BJ (cell line): ENCODE measurements at regions not wholly inside any gene's neighbourhood (a gene's known extent, or its start where the extent isn't known, plus 50 kb on each side); places are given as distances from the start of the nearest gene placed in this dataset.

Experiments
- CTCF ChIA-PET: fragments of 350-600 bp; formaldehyde crosslinking; extraction: SDS; loops from one replicate; lab custom pipeline; 2021; ENCODE audit warnings: antibody characterized with exemption, inconsistent platforms; lab: Yijun Ruan, JAX
- POLR2A ChIA-PET: fragments of 300-600 bp; sonication (Branson Sonifier 250); formaldehyde crosslinking; extraction: SDS; loops from one replicate; lab custom pipeline; 2021; ENCODE audit warnings: antibody characterized with exemption; lab: Charles Lee
- DNase-seq: peaks from one replicate; pipeline ENCODE4 v3.0.0-alpha.2; 2011; ENCODE audit warnings: low read depth
- H3K27me3 ChIP-seq: 2 replicates; pipeline ENCODE4 v1.6.0; 2011; ENCODE audit warnings: low read length; ENCODE audit not compliant: control insufficient read depth, insufficient read depth
- H3K36me3 ChIP-seq: 2 replicates; pipeline ENCODE4 v1.5.1; 2011; ENCODE audit warnings: low read length; ENCODE audit not compliant: control insufficient read depth, insufficient read depth
- H3K4me3 ChIP-seq: 2 replicates; pipeline ENCODE4 v1.5.1; 2011; ENCODE audit warnings: low read depth, mild to moderate bottlenecking, control low read depth, low read length
- CTCF ChIP-seq: IDR thresholded peaks from 2 replicates; pipeline ENCODE4 v1.5.1; 2011; ENCODE audit warnings: low read depth, mild to moderate bottlenecking, control low read depth, inconsistent platforms, low read length, moderate library complexity; ENCODE audit not compliant: insufficient read depth

- H3K36me3 ChIP-seq = no peaks in the 10 kb centered on the region
- POLR2A ChIA-PET = no interaction called here
- peaks cover 13% of the 10 kb centered on the region for H3K27me3 ChIP-seq
- no peak for TF ChIP-seq CTCF
- CTCF ChIA-PET = interaction anchor here (0.7 kb wide), 1 partner anchor 17 kb away, joined by 3 read pairs; no protein-coding TSS in a partner anchor
- H3K4me3 ChIP-seq = no peak overlapping the region
- no peak for DNase-seq
Observed at GRCh38 chr2:41949883-41950665, 97.7 kb upstream of the PKDCC start.

- Histone ChIP-seq H3K4me3 (no peak overlapping the region), H3K27me3 (peaks cover 13% of the 10 kb centered on the region), H3K36me3 (no peaks in the 10 kb centered on the region)
- ChIA-PET CTCF (interaction anchor here (0.7 kb wide), 1 partner anchor 17 kb away, joined by 3 read pairs; no protein-coding TSS in a partner anchor), POLR2A (no interaction called here)
- TF ChIP-seq CTCF = no peak
- DNase-seq = no peak
Observed at GRCh38 chr2:41950666-41950960, 97.2 kb upstream of the PKDCC start.

DNA sequence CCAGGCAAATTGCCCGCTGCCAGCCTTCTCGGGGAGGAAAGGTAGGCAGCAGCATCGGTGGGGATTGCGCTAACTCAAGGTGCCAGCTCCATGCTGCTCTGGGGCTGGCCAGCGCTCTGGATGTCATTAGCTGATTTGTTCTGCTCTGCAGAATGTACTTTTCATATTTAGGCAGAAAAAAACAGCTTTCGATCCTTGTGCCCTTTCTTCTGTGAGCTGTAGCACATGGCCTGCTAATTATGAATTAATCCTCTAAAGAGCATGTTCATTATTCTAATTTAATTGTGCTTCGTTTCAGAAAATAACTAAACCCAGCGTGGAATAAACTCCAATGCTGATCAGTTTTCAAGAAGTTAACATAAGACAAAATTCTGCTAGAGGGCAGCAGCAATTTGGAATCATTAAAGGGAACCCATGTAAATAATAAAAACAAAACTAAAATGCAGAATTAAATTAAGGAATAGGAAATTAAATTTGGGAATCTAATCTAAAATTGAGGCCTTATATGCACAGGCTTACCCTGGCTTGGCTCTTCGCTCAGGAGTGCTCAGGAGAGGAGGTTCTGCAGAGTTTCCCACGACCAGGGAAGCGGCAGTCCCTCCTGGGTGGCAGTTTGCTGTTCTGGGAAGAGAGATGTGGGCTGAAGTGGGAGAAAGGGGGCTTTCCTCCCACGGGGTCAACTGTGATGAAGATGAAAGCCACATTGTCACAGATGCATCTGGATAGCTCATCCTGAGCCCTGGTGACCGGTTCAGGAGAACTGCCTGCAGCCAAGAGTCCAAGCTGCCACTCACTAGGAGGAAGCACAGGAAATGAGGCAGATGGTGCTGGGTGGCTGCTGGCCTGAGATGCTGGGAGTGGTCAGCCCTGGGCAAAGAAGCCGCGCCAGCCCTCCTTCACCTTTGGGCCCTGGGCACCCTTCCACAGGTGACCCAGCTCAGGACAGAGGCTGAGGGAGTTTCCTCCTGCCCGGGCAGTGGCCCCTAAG lies 93.2 kb upstream of the PKDCC start:
- ChIA-PET CTCF (no interaction called here), POLR2A (interaction anchor here (0.6 kb wide), 1 partner anchor 11 kb away, joined by 4 read pairs; no protein-coding TSS in a partner anchor)
- H3K4me3 ChIP-seq = no peak overlapping the region
- peaks cover 16% of the 10 kb centered on the region for H3K27me3 ChIP-seq
- no peak for DNase-seq
- no peak for TF ChIP-seq CTCF
- H3K36me3 ChIP-seq = no peaks in the 10 kb centered on the region

DNA sequence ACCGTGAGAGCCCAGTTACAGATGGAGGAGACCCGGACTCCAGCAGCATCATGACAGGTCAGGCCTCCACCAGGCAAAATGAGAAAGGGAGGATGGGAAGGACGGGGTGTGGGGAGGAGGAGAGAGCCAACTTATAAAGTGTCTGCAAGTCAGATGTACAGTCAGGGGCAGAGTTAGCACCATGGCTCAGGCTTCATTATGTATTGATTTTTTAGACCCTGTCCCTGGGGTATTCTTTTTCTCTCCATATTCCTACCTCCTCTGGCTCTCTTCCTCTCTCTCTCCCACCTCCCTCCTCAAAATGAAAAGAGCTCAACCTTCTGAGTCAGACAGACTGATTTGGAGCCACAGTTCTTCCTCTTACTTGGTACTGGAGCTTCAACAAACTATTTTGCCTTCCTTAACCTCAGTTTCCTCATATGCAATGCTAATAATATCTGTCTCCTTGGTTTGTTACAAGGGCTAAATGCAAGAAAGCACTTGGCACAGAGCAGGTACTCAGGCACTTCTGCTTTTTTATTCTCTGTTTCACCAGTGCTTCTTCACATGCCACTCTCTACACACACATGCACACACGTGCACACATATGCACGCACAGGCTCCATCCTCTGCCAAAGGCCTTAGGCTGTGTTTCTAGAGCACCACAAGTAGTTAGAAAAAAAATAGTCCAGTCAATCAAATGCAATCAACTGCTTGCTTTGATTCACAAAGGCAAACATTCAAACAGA lies 92.3 kb upstream of the PKDCC start:
- POLR2A ChIA-PET = interaction anchor here (0.6 kb wide), 1 partner anchor 10 kb away, joined by 4 read pairs; no protein-coding TSS in a partner anchor
- H3K36me3 ChIP-seq = no peaks in the 10 kb centered on the region
- CTCF ChIA-PET = no interaction called here
- no peak for DNase-seq
- no peak overlapping the region for H3K4me3 ChIP-seq
- peaks cover 18% of the 10 kb centered on the region for H3K27me3 ChIP-seq
- TF ChIP-seq CTCF = no peak
